Endometrium (tissue), 2 donors: ENCODE measurements at regions not wholly inside any gene's neighbourhood (a gene's known extent, or its start where the extent isn't known, plus 50 kb on each side); places are given as distances from the start of the nearest gene placed in this dataset.

Experiments used
- FAIRE-seq: peaks from 2 replicates; lab custom pipeline; 2012; peaks lifted over from hg19 to GRCh38; lab: Jason Lieb, UNC
- donor health status: control.
- donor health status: control.

GRCh38 chr5:133829786-133830185 is 138.6 kb downstream of the C5orf15 start:
- no peak for FAIRE-seq

GRCh38 chr5:133828722-133829121 is 139.7 kb downstream of the C5orf15 start:
- no peak for FAIRE-seq

GRCh38 chr5:133827830-133828229 is 140.6 kb downstream of the C5orf15 start:
- FAIRE-seq, result no peak

DNA sequence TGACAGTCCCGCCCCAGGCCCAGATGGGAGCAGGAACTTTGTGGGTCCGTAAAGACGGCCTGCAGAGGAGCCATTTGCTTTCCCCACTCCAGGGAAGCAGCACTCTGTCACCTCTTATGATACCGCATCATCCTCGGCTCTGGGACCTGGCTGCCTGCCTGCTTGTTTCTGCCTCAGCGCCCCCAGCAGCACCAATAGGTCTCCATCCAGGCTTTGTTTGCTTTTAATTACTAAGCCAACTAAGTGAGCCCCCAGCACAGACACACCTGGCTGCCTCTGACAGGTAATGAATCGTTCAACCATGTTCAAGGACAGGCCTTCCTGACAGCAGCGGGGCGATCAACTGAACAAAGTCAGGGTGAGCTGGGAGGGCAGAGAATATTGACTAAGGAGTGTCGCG is 141.4 kb downstream of the C5orf15 start:
- no peak for FAIRE-seq

- FAIRE-seq, result no peak
These were observed 142.7 kb downstream of the C5orf15 start for GRCh38 chr5:133825631-133826289.

DNA sequence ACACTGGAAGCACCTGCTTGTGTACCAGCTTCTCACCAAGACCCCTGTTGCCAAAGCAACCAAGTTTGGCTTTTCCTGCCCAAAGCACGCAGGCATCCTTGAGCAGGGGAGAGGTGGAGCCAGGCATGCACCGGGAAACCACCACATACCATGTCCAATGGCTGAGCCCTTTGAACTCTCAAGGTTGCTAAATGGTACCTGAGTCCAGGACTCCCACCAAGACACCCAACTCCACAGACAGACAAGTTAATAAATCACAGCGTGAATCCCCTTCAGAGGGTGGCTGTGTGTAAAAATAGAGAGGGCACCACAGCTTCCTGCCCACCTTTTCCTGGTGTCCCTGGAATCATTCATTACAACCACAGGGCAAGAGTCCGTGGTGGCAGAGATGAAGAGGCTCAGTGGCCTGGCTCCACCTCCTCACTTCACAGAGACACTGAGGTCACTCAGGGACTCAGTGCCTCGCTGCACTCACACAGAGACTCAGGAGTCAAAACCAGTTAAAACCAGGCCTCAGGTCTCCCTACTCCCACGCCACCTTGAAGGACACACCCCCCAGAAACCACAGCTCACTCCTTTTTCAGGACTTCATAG is 143.7 kb downstream of the C5orf15 start:
- no peak for FAIRE-seq

- no peak for FAIRE-seq
These were observed 146.5 kb downstream of the C5orf15 start for GRCh38 chr5:133821889-133822288.

DNA sequence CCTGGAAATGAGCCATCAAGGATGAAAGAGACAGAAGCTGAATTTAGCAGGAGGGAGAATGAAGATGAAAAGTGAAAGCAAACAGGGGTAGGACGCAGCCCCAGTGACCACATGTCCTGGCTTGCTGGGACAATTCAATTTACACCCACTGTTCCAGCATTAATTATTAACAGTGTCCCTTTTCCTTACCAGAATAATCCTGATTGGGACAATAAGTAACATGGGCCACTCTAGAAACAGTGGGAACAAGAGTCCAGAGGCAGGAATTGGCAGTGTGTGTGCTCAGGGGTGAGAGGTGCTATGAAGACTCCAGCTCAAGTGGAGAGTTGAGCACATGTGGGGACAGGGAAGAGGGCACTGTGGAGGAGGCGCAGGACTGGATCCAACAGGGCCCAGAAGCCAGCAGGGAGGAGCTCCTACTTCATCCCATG is 147.1 kb downstream of the C5orf15 start:
- FAIRE-seq, result no peak

DNA sequence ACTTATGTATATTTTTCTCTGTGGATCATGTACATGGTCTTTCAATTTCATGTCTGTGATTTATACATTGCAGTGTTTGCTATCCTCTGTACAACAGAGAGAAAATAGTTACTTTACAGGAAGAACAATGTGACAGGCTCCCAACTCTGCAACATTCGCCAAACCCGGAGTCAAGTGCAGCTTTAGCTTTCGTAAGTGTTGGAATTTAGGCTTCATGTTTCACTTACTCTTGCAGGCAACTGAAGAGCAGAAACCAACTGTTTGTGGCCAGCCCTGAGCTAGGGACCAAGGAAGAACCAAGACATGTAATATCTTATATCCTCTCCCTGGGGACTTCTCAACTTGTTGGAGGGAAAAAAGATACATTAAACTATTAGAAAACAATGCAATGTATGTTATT is 147.9 kb downstream of the C5orf15 start:
- FAIRE-seq, result no peak

DNA sequence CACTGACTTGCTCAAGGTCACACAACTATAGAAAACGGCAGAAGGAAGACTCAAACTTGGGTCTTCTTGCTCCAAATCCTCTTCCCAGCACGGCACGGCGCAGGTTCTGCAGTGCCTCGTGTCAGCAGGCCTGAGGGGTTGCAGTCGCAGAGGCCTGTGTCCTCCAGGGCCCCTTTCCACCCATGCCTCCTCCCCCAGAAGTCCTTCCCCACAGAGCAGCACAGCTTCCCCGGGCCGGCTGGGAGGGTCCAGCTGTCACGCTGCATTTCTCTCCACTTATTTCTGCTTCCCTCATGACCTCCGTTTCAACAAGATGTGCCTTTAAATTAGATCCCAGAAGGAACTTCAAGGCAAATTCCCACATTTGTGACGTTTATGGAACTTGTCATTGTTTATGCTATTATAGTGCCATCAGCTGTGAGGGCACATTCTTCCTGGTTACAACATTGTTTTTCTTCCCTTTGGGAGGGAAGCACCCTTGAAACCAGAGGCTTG is 148.4 kb downstream of the C5orf15 start:
- FAIRE-seq, result no peak

DNA sequence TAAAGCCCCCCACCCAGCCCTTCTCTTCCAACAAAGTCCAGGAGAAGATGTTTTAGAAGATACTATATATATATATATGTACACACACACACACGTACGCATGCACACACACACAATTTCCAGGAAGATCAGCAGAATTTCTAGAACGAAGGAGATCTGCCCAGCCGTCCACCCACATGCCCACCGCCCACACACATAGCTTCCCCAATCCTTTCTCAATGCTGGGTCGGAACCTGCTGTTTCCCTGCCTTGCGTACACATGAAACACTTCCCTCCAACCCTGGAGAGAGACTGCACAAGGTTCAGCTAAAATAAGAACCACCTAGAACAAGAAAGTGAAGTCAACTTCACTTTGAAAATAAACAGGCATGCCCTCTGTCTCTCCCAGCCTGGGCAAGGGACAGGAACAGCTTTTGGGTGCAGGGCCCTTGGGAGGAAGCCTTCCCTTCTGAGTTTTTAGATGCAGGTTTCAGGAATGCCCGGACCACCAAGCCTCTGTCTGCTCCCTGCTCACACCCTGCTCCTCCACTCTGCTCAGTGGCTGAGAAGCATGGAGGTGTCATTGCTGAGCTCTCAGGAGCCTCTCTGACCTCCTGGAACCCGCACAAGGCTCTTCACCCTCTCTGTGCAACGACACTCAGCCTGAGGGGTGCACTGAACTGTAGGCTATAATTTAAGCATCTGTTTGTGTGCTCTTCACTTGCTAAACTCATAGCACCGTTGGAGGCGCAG is 149.4 kb downstream of the C5orf15 start:
- FAIRE-seq, result no peak

GRCh38 chr5:133818031-133818431 is 150.4 kb downstream of the C5orf15 start:
- no peak for FAIRE-seq

DNA sequence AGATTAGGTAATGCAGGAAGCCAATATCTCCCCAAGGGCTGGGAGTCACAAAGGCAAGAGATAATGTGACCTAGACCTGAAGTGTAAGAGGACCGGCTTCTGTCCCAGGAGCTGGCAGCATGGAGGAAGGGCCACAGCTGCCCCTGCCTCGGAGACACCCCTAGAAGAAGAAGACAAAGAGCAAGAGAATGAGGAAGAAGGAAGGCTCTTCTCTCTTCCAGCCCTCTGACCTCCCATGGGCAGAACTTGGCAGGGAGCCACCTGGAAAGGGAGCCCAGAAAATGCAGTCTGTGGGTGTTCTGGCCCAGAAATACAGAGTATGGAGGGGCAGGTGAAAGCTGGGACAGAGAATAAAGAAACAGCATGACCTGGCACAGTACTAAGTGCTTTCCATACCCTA is 151.0 kb downstream of the C5orf15 start:
- no peak for FAIRE-seq

DNA sequence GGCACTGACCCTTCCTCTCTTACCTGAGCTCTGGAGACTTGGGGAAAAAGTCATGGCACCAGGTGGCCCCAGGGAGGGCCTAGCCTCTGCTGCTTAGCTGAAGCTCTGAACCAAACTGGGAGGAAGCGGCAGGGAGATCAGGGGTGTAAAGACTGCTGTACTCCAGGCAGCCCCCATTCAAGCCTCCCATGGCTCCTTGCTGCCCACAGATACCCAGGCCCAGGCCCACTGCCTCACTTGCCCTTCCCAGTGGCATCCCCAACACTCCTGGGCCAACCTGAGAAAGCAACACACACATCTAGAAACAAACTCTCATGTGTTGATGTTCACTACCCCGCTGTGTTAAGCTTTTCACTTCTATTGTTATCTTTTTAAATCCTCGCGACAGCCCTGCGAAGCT is 151.6 kb downstream of the C5orf15 start:
- FAIRE-seq, result no peak

DNA sequence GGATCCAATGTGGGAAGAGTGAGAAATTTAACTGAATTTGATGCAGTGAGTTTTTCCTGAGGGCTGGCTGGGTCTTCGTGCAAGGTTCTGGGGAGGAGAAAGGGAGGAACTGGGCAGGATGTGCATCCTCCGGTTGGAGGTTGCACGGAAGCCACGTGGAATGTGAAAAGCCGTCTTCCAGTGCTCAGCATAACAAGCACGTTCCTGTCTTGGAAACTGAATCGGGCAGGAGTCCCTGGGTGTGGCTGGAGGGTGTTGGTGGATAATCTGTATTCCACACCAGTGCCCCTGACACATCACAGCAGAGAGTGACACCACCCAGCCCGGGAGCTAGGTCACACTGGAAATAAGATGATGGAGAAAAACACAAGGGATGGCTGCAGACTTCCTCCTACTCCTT is 154.3 kb downstream of the C5orf15 start:
- FAIRE-seq, result no peak

GRCh38 chr5:133811168-133811567 is 157.3 kb downstream of the C5orf15 start:
- FAIRE-seq, result no peak

DNA sequence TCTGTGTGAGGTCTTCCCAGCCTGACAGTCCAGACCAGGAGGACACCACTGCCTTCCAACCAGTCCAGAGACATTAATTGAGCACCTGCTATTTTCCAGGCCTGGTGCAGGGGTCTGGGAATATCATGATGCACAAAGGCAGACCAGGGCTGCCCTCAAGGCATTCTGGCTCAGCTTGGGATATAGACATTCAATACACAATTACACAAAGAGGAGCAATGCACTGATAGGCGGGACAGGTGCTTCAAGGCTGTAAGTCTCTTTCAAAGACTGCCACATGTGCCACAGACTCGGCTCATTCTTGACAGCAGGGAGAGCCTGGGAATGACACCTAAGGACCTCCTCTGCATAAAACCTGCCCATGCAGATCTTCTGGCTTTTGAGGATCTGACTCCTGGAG is 158.6 kb downstream of the C5orf15 start:
- FAIRE-seq, result no peak

GRCh38 chr5:133807348-133807747 is 161.1 kb downstream of the C5orf15 start:
- FAIRE-seq, result no peak

GRCh38 chr5:133806847-133807246 is 161.6 kb downstream of the C5orf15 start:
- no peak for FAIRE-seq

DNA sequence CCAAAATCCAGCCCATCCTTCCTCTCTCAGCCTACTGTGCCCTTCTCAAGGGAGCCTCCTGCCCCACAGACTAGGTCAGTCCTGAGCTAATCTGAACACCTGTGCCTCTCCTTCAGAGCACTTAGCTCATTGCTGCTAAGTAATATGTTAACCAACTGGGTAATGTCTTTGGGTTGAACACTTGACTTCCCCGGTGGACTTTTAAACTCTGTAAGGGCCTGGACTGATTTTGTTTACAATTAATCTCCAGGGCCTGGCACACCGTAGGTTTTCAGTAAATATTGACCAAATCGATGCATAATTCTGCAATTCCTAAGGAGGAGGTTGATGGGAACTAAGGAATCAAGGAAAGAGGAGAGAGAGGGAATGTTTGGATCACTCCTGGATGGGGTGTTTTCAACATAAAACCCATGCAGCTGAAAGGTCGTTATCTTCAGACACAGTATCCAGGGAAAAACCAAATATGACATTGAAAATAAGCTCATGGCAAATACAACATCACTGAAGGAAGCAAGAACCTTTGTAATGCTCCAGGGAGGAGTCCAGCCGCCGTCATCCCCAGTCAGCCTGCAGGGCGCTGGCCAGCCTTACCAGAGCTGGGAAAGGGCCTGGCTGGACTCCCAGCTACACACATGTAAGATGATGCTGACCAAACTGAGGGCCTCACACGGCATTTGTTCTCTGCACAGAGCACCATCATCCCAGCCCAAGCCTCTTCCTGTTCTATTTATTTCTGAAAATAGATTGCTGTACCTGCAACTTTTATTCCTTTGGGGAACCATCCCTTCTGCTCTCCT is 166.3 kb downstream of the C5orf15 start:
- FAIRE-seq, result no peak

GRCh38 chr5:133801431-133801830 is 167.0 kb downstream of the C5orf15 start:
- FAIRE-seq, result no peak

DNA sequence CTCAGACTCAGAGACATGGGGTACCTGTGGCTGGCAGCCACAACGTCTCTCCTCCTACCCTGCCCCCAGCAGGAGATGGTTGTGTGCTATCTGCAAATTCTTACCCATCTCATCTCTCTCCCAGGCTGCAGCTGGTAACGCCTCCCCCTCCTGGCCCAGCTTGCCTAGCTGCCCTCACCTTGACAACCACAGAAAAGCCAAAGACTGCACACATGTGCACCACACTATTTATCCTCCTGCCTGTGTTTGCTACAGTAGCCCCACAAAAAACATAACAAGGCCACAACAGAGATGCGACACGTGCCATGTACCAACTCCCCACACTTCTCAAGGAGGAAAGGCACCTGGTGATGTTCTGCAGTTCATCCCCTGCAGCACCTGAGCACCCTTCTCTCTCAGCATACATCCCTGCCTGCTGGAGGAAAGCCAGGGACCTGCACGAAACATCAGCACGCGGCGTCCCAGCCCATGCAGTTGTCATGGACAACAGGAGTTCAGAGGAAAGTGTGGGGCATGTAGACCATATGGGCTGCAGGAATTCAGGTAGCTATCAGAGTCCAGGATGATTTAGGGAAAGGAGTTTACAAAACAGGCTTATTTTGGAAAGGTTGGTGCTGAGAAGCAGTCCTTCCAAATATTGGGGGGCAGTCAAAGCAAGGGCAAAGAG is 168.7 kb downstream of the C5orf15 start:
- no peak for FAIRE-seq
